IMR-90 (cell line): ENCODE measurements at regions not wholly inside any gene's neighbourhood (a gene's known extent, or its start where the extent isn't known, plus 50 kb on each side); places are given as distances from the start of the nearest gene placed in this dataset.

ENCODE experiments used
- ATAC-seq: fragments of 200-7000 bp; cut with Tn5 transposase; 2 replicates; pipeline ENCODE4 v1.9.1; 2020; ENCODE audit warnings: low read depth, mild to moderate bottlenecking, moderate library complexity
- BruUV-seq: library from RNA; stranded (reverse); fragments of 400-500 nt; replicated peaks from 2 replicates; lab custom pipeline; 2021; lab: Mats Ljungman, UMichigan
- CTCF ChIA-PET: fragments of 300-600 bp; formaldehyde crosslinking; extraction: SDS; loops from one replicate; lab custom pipeline; 2021; ENCODE audit warnings: antibody characterized with exemption; lab: Yijun Ruan, JAX
- POLR2A ChIA-PET: fragments of 300-600 bp; sonication (Branson Sonifier 250); formaldehyde crosslinking; loops from one replicate; lab custom pipeline; 2022; ENCODE audit warnings: antibody characterized with exemption; ENCODE audit not compliant: unreplicated experiment; lab: Charles Lee
- DNase-seq: peaks from one replicate; pipeline ENCODE4 v3.0.0; 2013
- H2AFZ ChIP-seq: replicated peaks from 2 replicates; pipeline ENCODE3; 2013; ENCODE audit warnings: low read length, mild to moderate bottlenecking; ENCODE audit not compliant: poor library complexity
- H2AK5ac ChIP-seq: 2 replicates; pipeline ENCODE4 v1.6.1; 2013; ENCODE audit warnings: low read depth, low read length, inconsistent platforms
- H2AK9ac ChIP-seq: replicated peaks from 2 replicates; pipeline ENCODE3; 2013; ENCODE audit warnings: mild to moderate bottlenecking, low read depth, low read length, moderate library complexity; ENCODE audit not compliant: poor library complexity
- H2BK120ac ChIP-seq: 2 replicates; pipeline ENCODE4 v1.6.1; 2013; ENCODE audit warnings: low read depth, low read length, inconsistent platforms
- H2BK15ac ChIP-seq: 3 replicates; pipeline ENCODE4 v1.6.1; 2013; ENCODE audit warnings: low read depth, low read length, inconsistent platforms
- H2BK20ac ChIP-seq: 2 replicates; pipeline ENCODE4 v1.6.1; 2013; ENCODE audit warnings: low read depth, mild to moderate bottlenecking, inconsistent platforms, low read length, moderate library complexity
- H2BK5ac ChIP-seq: 2 replicates; pipeline ENCODE4 v1.6.1; 2013; ENCODE audit warnings: mild to moderate bottlenecking, low read depth, low read length, inconsistent platforms; ENCODE audit not compliant: poor library complexity, severe bottlenecking
- H3K14ac ChIP-seq: replicated peaks from 2 replicates; pipeline ENCODE4 v1.6.1; 2013; ENCODE audit warnings: low read depth, low read length, inconsistent platforms
- H3K18ac ChIP-seq: 2 replicates; pipeline ENCODE4 v1.6.1; 2013; ENCODE audit warnings: low read depth, low read length, control low read depth
- H3K23ac ChIP-seq: 2 replicates; pipeline ENCODE4 v1.6.1; 2013; ENCODE audit warnings: low read depth, low read length, inconsistent platforms
- H3K27ac ChIP-seq: 2 replicates; pipeline ENCODE4 v1.5.1; 2013; ENCODE audit warnings: mild to moderate bottlenecking, control low read depth, low read length; ENCODE audit not compliant: insufficient read depth
- H3K27me3 ChIP-seq: 2 replicates; pipeline ENCODE4 v1.6.1; 2013; ENCODE audit warnings: low read length; ENCODE audit not compliant: control insufficient read depth, insufficient read depth
- H3K36me3 ChIP-seq: 2 replicates; pipeline ENCODE4 v1.6.1; 2013; ENCODE audit warnings: low read length, mixed read lengths; ENCODE audit not compliant: control insufficient read depth, insufficient read depth
- H3K4ac ChIP-seq: 2 replicates; pipeline ENCODE4 v1.6.1; 2013; ENCODE audit warnings: low read depth, low read length, inconsistent platforms
- H3K4me1 ChIP-seq: 2 replicates; pipeline ENCODE4 v1.6.1; 2013; ENCODE audit warnings: low read length, mixed read lengths; ENCODE audit not compliant: control insufficient read depth, insufficient read depth
- H3K4me2 ChIP-seq: 2 replicates; pipeline ENCODE4 v1.6.1; 2013; ENCODE audit warnings: low read depth, mild to moderate bottlenecking, control low read depth, low read length, moderate library complexity
- H3K4me3 ChIP-seq: 2 replicates; pipeline ENCODE4 v1.5.1; 2013; ENCODE audit warnings: low read depth, mild to moderate bottlenecking, control low read depth, low read length, moderate library complexity; ENCODE audit not compliant: insufficient read depth
- H3K56ac ChIP-seq: 2 replicates; pipeline ENCODE4 v1.6.1; 2013; ENCODE audit warnings: low read length, inconsistent platforms; ENCODE audit not compliant: insufficient read depth; ENCODE audit errors: extremely low read depth
- H3K79me1 ChIP-seq, 2 experiments: 2 replicates each; pipeline ENCODE4 v1.6.1; 2013; ENCODE audit warnings: low read length in 2 of 2, inconsistent platforms in 1 of 2, low read depth in 1 of 2
- H3K9ac ChIP-seq: 2 replicates; pipeline ENCODE4 v1.6.1; 2013; ENCODE audit warnings: low read depth, low read length, control low read depth
- H3K9me1 ChIP-seq: 2 replicates; pipeline ENCODE4 v1.6.1; 2013; ENCODE audit warnings: low read length, inconsistent platforms; ENCODE audit not compliant: insufficient read depth
- H3K9me3 ChIP-seq: 2 replicates; pipeline ENCODE4 v1.6.1; 2013; ENCODE audit warnings: low read length; ENCODE audit not compliant: control insufficient read depth, insufficient read depth
- H4K20me1 ChIP-seq: 2 replicates; pipeline ENCODE4 v1.6.1; 2013; ENCODE audit warnings: low read length, inconsistent platforms; ENCODE audit not compliant: insufficient read depth
- H4K5ac ChIP-seq: 2 replicates; pipeline ENCODE4 v1.6.1; 2013; ENCODE audit warnings: mild to moderate bottlenecking, low read depth, low read length, control low read depth
- H4K8ac ChIP-seq, 2 experiments: 2 replicates each; pipeline ENCODE4 v1.6.1; 2013; ENCODE audit warnings: low read depth in 2 of 2, low read length in 2 of 2, control low read depth in 1 of 2, inconsistent platforms in 1 of 2
- H4K91ac ChIP-seq: 2 replicates; pipeline ENCODE4 v1.6.1; 2013; ENCODE audit warnings: low read depth, low read length, inconsistent platforms; ENCODE audit not compliant: insufficient read depth
- CEBPB ChIP-seq: IDR thresholded peaks from 2 replicates; pipeline ENCODE4 v1.6.1; 2012; ENCODE audit warnings: low read depth, low read length, improper control_type of control experiment
- CHD1 ChIP-seq: IDR thresholded peaks from 2 replicates; pipeline ENCODE4 v1.6.1; 2012; ENCODE audit warnings: low read depth, low read length, improper control_type of control experiment
- CTCF ChIP-seq: conservative IDR thresholded peaks from 2 replicates; pipeline ENCODE4 v1.5.1; 2012; ENCODE audit warnings: mild to moderate bottlenecking, low read depth, low read length, improper control_type of control experiment
- FOS ChIP-seq: fragments of 150-350 bp; IDR thresholded peaks from 2 replicates; pipeline ENCODE4 v1.6.1; 2016; ENCODE audit warnings: low read depth, low read length
- MAFK ChIP-seq: IDR thresholded peaks from 2 replicates; pipeline ENCODE4 v1.6.1; 2012; ENCODE audit warnings: low read depth, low read length, improper control_type of control experiment
- MAZ ChIP-seq: IDR thresholded peaks from 2 replicates; pipeline ENCODE4 v1.6.1; 2012; ENCODE audit warnings: low read depth, mild to moderate bottlenecking, low read length, improper control_type of control experiment, moderate library complexity, borderline replicate concordance
- MXI1 ChIP-seq: IDR thresholded peaks from 2 replicates; pipeline ENCODE4 v1.6.1; 2012; ENCODE audit warnings: low read depth, mild to moderate bottlenecking, low read length, moderate library complexity, borderline replicate concordance
- NFE2L2 ChIP-seq: fragments of 150-350 bp; IDR thresholded peaks from 2 replicates; pipeline ENCODE4 v1.6.1; 2016; ENCODE audit warnings: low read depth, mild to moderate bottlenecking, low read length
- POLR2A ChIP-seq: IDR thresholded peaks from 2 replicates; pipeline ENCODE4 v1.6.1; 2012; ENCODE audit warnings: mild to moderate bottlenecking, low read depth, low read length
- RAD21 ChIP-seq: IDR thresholded peaks from 2 replicates; pipeline ENCODE4 v1.6.1; 2012; ENCODE audit warnings: low read length, improper control_type of control experiment
- RCOR1 ChIP-seq: IDR thresholded peaks from 2 replicates; pipeline ENCODE4 v1.6.1; 2012; ENCODE audit warnings: mild to moderate bottlenecking, low read length, improper control_type of control experiment; ENCODE audit not compliant: insufficient replicate concordance
- SMC3 ChIP-seq: fragments of 150-350 bp; IDR thresholded peaks from 2 replicates; pipeline ENCODE4 v1.6.1; 2016; ENCODE audit warnings: low read depth, mild to moderate bottlenecking, antibody characterized with exemption, low read length, moderate library complexity
- USF2 ChIP-seq: fragments of 150-350 bp; IDR thresholded peaks from 2 replicates; pipeline ENCODE4 v1.6.1; 2017; ENCODE audit warnings: mild to moderate bottlenecking, antibody characterized with exemption, low read length, low read depth
- WGBS, 2 experiments: methylation state at CpG; one replicate each; pipeline versions ENCODE4 v1.1.5 to v1.1.7; 2013; ENCODE audit warnings: missing lambda C conversion rate in 2 of 2; ENCODE audit not compliant: insufficient read length in 1 of 2; ENCODE audit errors: extremely low coverage in 2 of 2; 5-methylcytosine and 5-hydroxymethylcytosine counted together
- dilution Hi-C: fragments of 300-500 bp; cut with HindIII; formaldehyde crosslinking; loops from one replicate; pipeline ENCODE4 v1.14.3; 2018; ENCODE audit warnings: low sequenced_read_pairs; ENCODE audit not compliant: unreplicated experiment
- in situ Hi-C: fragments of 300-500 bp; cut with MboI; formaldehyde crosslinking; loops from 3 replicates; pipeline ENCODE4 v1.14.3; 2019; ENCODE audit warnings: low sequenced_read_pairs, inconsistent platforms, mixed read lengths
- intact Hi-C: fragments of 100-400 bp; cut with micrococcal nuclease; formaldehyde crosslinking; loops from 2 replicates; pipeline ENCODE4 v1.10.0; 2022
- TF ChIP-seq, protein P1 (sequence below): fragments of 150-350 bp; IDR thresholded peaks from 2 replicates; pipeline ENCODE4 v1.6.1; 2016; ENCODE audit warnings: low read depth, mild to moderate bottlenecking, low read length, moderate library complexity, borderline replicate concordance

DNA sequence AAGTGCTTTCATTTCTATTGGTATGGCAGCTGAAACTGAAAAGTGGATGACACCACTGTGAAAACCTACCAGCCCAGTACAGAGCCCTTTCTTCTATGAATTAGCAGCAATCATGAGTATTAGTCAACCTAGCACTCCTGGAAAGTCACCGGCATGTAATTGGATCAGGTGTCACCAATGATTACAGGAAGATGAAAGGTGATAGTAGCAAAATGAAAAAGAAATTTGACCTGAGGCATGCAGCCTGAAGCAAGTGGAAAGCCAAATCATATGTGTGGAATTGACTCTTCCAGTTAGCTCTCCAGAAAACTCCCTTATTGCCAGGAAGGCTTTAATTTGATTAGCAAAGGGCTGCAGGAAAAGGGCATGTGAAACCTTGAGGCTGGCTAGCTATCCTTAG is 81.2 kb upstream of the NAA35 start:
- Histone ChIP-seq H2AK9ac (no peak overlapping the region), H2BK15ac (no peak overlapping the region), H4K91ac (no peak overlapping the region), H3K27me3 (no peaks in the 10 kb centered on the region), H3K4ac (no peak overlapping the region), H3K56ac (no peak overlapping the region), H3K36me3 (no peaks in the 10 kb centered on the region), H2BK5ac (no peak overlapping the region), H3K79me1 (no peaks in the 10 kb centered on the region), H3K18ac (no peak overlapping the region), H2AFZ (no peak overlapping the region), H3K9me3 (no peaks in the 10 kb centered on the region), H3K4me1 (no peaks in the 10 kb centered on the region), H3K14ac (no peak overlapping the region), H4K8ac (no peak overlapping the region), H3K9me1 (no peaks in the 10 kb centered on the region), H2BK120ac (no peak overlapping the region), H3K4me2 (no peak overlapping the region), H3K4me3 (no peak overlapping the region), H4K5ac (no peak overlapping the region), H3K9ac (no peak overlapping the region), H3K27ac (no peak overlapping the region), H3K23ac (no peak overlapping the region), H2AK5ac (no peak overlapping the region), H4K20me1 (no peaks in the 10 kb centered on the region), H2BK20ac (no peak overlapping the region)
- DNase-seq (no peak), ATAC-seq (no peak)
- WGBS, 2 experiments: no CpG with 5 or more reads among the region's 1 CpG
- ChIA-PET POLR2A (no interaction called here), CTCF (interaction anchor here (0.6 kb wide), 2 partner anchors 180 to 1942 kb away, joined by 3 to 8 read pairs; no protein-coding TSS in a partner anchor)
- no TSS peak for BruUV-seq
- TF ChIP-seq MXI1 (no peak), USF2 (no peak), NFE2L2 (no peak), RCOR1 (no peak), POLR2A (no peak), SMC3 (no peak), MAZ (no peak), CTCF (no peak), RAD21 (no peak), MAFK (no peak), CEBPB (no peak), FOS (no peak), CHD1 (no peak)
- TF ChIP-seq, protein P1, sequence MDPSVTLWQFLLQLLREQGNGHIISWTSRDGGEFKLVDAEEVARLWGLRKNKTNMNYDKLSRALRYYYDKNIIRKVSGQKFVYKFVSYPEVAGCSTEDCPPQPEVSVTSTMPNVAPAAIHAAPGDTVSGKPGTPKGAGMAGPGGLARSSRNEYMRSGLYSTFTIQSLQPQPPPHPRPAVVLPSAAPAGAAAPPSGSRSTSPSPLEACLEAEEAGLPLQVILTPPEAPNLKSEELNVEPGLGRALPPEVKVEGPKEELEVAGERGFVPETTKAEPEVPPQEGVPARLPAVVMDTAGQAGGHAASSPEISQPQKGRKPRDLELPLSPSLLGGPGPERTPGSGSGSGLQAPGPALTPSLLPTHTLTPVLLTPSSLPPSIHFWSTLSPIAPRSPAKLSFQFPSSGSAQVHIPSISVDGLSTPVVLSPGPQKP: no peak
- intact Hi-C loops (no loop called here), dilution Hi-C loops (no loop called here), in situ Hi-C loops (no loop called here)
